ENCODE measurements at regions not wholly inside any gene's neighbourhood (a gene's known extent, or its start where the extent isn't known, plus 50 kb on each side); places are given as distances from the start of the nearest gene placed in this dataset.

GRCh38 chrX:2595258-2595657, 94.5 kb upstream of the DHRSX start:
- TF ChIP-seq POLR2AphosphoS5 (IDR thresholded peaks at IDR 0.05): no peak
- TF ChIP-seq POLR2A (IDR thresholded peaks at IDR 0.05): no peak
- TF ChIP-seq, protein P1, sequence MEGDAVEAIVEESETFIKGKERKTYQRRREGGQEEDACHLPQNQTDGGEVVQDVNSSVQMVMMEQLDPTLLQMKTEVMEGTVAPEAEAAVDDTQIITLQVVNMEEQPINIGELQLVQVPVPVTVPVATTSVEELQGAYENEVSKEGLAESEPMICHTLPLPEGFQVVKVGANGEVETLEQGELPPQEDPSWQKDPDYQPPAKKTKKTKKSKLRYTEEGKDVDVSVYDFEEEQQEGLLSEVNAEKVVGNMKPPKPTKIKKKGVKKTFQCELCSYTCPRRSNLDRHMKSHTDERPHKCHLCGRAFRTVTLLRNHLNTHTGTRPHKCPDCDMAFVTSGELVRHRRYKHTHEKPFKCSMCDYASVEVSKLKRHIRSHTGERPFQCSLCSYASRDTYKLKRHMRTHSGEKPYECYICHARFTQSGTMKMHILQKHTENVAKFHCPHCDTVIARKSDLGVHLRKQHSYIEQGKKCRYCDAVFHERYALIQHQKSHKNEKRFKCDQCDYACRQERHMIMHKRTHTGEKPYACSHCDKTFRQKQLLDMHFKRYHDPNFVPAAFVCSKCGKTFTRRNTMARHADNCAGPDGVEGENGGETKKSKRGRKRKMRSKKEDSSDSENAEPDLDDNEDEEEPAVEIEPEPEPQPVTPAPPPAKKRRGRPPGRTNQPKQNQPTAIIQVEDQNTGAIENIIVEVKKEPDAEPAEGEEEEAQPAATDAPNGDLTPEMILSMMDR (IDR thresholded peaks at IDR 0.05): no peak

Measured in prostate gland (tissue), 2 donors.